GM23248 (cell line): ENCODE measurements at regions not wholly inside any gene's neighbourhood (a gene's known extent, or its start where the extent isn't known, plus 50 kb on each side); places are given as distances from the start of the nearest gene placed in this dataset.

Experiments
- DNase-seq: peaks from one replicate; pipeline ENCODE4 v3.0.0-alpha.2; 2015
- H2AFZ ChIP-seq: fragments of 200-600 bp; sonication (generic); 2 replicates; pipeline ENCODE4 v1.6.1; 2016; ENCODE audit warnings: antibody characterized with exemption
- H3F3A ChIP-seq: fragments of 200-600 bp; sonication (generic); 2 replicates; pipeline ENCODE4 v1.6.1; 2016; ENCODE audit warnings: mild to moderate bottlenecking, antibody characterized with exemption, mixed run types; ENCODE audit not compliant: insufficient read depth
- H3K27ac ChIP-seq: fragments of 200-600 bp; sonication (generic); 2 replicates; pipeline ENCODE4 v1.5.1; 2016; ENCODE audit warnings: mild to moderate bottlenecking
- H3K27me3 ChIP-seq: fragments of 200-600 bp; sonication (generic); replicated peaks from 2 replicates; pipeline ENCODE4 v1.6.1; 2016; ENCODE audit warnings: mild to moderate bottlenecking; ENCODE audit not compliant: insufficient read depth
- H3K36me3 ChIP-seq: fragments of 200-600 bp; sonication (generic); 2 replicates; pipeline ENCODE4 v1.6.1; 2016; ENCODE audit warnings: low read depth, mild to moderate bottlenecking
- H3K4me1 ChIP-seq: fragments of 200-600 bp; sonication (generic); 2 replicates; pipeline ENCODE4 v1.6.1; 2016; ENCODE audit warnings: mild to moderate bottlenecking; ENCODE audit not compliant: insufficient read depth
- H3K4me2 ChIP-seq: fragments of 200-600 bp; sonication (generic); one replicate; pipeline ENCODE4 v1.6.1; 2016; ENCODE audit warnings: mild to moderate bottlenecking; ENCODE audit not compliant: unreplicated experiment
- H3K4me3 ChIP-seq: fragments of 200-600 bp; sonication (generic); 2 replicates; pipeline ENCODE4 v1.5.1; 2016; ENCODE audit warnings: mild to moderate bottlenecking
- H3K79me2 ChIP-seq: fragments of 200-600 bp; sonication (generic); 2 replicates; pipeline ENCODE4 v1.6.1; 2016; ENCODE audit warnings: mild to moderate bottlenecking; ENCODE audit not compliant: insufficient read depth
- H3K9ac ChIP-seq: fragments of 200-600 bp; sonication (generic); 2 replicates; pipeline ENCODE4 v1.6.1; 2016; ENCODE audit warnings: mild to moderate bottlenecking
- H3K9me2 ChIP-seq: fragments of 200-600 bp; sonication (generic); 2 replicates; pipeline ENCODE4 v1.6.1; 2016; ENCODE audit warnings: mixed run types, mild to moderate bottlenecking, moderate library complexity; ENCODE audit not compliant: insufficient read depth
- H3K9me3 ChIP-seq: fragments of 200-600 bp; sonication (generic); one replicate; pipeline ENCODE4 v1.6.1; 2017; ENCODE audit warnings: low read depth
- H4K20me1 ChIP-seq: fragments of 200-600 bp; sonication (generic); 2 replicates; pipeline ENCODE4 v1.6.0; 2016; ENCODE audit not compliant: insufficient read depth
- EZH2 ChIP-seq: fragments of 200-600 bp; sonication (generic); IDR thresholded peaks from 2 replicates; pipeline ENCODE4 v1.6.1; 2018; ENCODE audit warnings: antibody characterized with exemption, mild to moderate bottlenecking; ENCODE audit not compliant: insufficient read depth, poor library complexity, severe bottlenecking
- EZH2phosphoT487 ChIP-seq: fragments of 200-600 bp; sonication (generic); IDR thresholded peaks from 2 replicates; pipeline ENCODE4 v1.6.1; 2018; ENCODE audit warnings: antibody characterized with exemption, moderate library complexity, mild to moderate bottlenecking, low read depth; ENCODE audit not compliant: insufficient read depth
- WGBS, 2 experiments: methylation state at CpG; one replicate each; pipeline ENCODE4 v1.1.6; 2015 to 2017; ENCODE audit warnings: low lambda C conversion rate in 2 of 2, low coverage in 1 of 2; ENCODE audit errors: missing lambda C conversion rate in 2 of 2; 5-methylcytosine and 5-hydroxymethylcytosine counted together
- in situ Hi-C: fragments of 300-500 bp; cut with MboI; formaldehyde crosslinking; loops from 2 replicates; pipeline ENCODE4 v1.15.0; 2020

DNA sequence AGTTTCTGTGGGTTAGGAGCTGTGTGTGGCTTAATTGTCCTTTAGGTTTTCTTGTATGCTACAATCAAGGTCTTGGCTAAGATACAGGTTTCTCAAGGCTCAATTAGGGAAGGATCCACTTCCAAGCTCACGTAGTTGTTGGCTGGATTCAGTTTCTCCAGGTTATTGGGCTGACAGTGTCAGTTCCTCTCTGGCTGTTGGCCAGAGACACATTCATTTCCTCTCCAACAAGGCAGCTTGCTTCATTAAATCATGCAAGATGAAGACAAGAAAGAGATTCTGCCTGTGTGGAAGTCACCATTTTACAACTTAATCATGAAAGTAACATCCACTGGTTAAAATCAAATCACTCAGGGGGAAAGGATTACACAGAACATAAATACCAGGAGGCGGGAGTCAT lies 275.7 kb upstream of the KIF2A start:
- Histone ChIP-seq H3K4me1 (no peaks in the 10 kb centered on the region), H3K4me2 (no peak overlapping the region)
- in situ Hi-C loops = no loop called here

GRCh38 chr5:62038024-62038423 lies 268.0 kb upstream of the KIF2A start:
- H4K20me1 ChIP-seq = no peaks in the 10 kb centered on the region

More for the DNA sequence above, 275.7 kb upstream of the KIF2A start:
- no peak overlapping the region for H2AFZ ChIP-seq
- H3K9me2 ChIP-seq = no peaks in the 10 kb centered on the region
- H3K79me2 ChIP-seq = no peaks in the 10 kb centered on the region
- H3K9me3 ChIP-seq = no peaks in the 10 kb centered on the region
- no peak overlapping the region for H3K9ac ChIP-seq
- TF ChIP-seq EZH2phosphoT487 = no peak
- TF ChIP-seq EZH2 = no peak
- no peaks in the 10 kb centered on the region for H3K27me3 ChIP-seq
- no peaks in the 10 kb centered on the region for H3K36me3 ChIP-seq
- H3K27ac ChIP-seq = no peak overlapping the region
- WGBS, 2 experiments = 17 to 28% methylated on average over 2 of the region's 2 CpGs
- H4K20me1 ChIP-seq = no peaks in the 10 kb centered on the region
- no peak for DNase-seq
- H3K4me3 ChIP-seq = no peak overlapping the region
- H3F3A ChIP-seq = no peaks in the 10 kb centered on the region

GRCh38 chr5:62041156-62041756 lies 264.8 kb upstream of the KIF2A start:
- Histone ChIP-seq H3K27ac (no peak overlapping the region), H3K4me1 (no peaks in the 10 kb centered on the region), H2AFZ (no peak overlapping the region), H4K20me1 (no peaks in the 10 kb centered on the region), H3K9ac (no peak overlapping the region), H3K9me3 (no peaks in the 10 kb centered on the region), H3K4me3 (no peak overlapping the region), H3F3A (no peaks in the 10 kb centered on the region), H3K4me2 (no peak overlapping the region), H3K79me2 (no peaks in the 10 kb centered on the region), H3K27me3 (0 out of 2 replicates have a peak, but pooled peaks cover 6% of the 10 kb centered on the region), H3K36me3 (no peaks in the 10 kb centered on the region), H3K9me2 (no peaks in the 10 kb centered on the region)
- 14 to 25% methylated on average over 5 of the region's 5 CpGs for WGBS, 2 experiments
- TF ChIP-seq EZH2phosphoT487 (no peak), EZH2 (no peak)
- in situ Hi-C loops = no loop called here
- DNase-seq = no peak

More at GRCh38 chr5:62038024-62038423, 268.0 kb upstream of the KIF2A start:
- Histone ChIP-seq H3K36me3 (no peaks in the 10 kb centered on the region), H3K4me2 (no peak overlapping the region), H3K9me3 (no peaks in the 10 kb centered on the region), H3K27me3 (0 out of 2 replicates have a peak, but pooled peaks cover 6% of the 10 kb centered on the region), H2AFZ (no peak overlapping the region), H3K4me3 (no peak overlapping the region), H3K9me2 (no peaks in the 10 kb centered on the region), H3K9ac (no peak overlapping the region), H3K79me2 (no peaks in the 10 kb centered on the region), H3K4me1 (no peaks in the 10 kb centered on the region), H3F3A (no peaks in the 10 kb centered on the region), H3K27ac (no peak overlapping the region)
- 50 to 56% methylated on average over 1 of the region's 1 CpG for WGBS, 2 experiments
- TF ChIP-seq EZH2phosphoT487 (no peak), EZH2 (no peak)
- DNase-seq = no peak
- in situ Hi-C loops = no loop called here

- no peak overlapping the region for H3K4me2 ChIP-seq
- no peaks in the 10 kb centered on the region for H3K79me2 ChIP-seq
- in situ Hi-C loops = no loop called here
- H3K27me3 ChIP-seq = 0 out of 2 replicates have a peak, but pooled peaks cover 6% of the 10 kb centered on the region
- TF ChIP-seq EZH2 (no peak), EZH2phosphoT487 (no peak)
- H3K4me1 ChIP-seq = no peaks in the 10 kb centered on the region
- no peaks in the 10 kb centered on the region for H3F3A ChIP-seq
- H3K9ac ChIP-seq = no peak overlapping the region
- H3K9me2 ChIP-seq = no peaks in the 10 kb centered on the region
- no peak overlapping the region for H3K4me3 ChIP-seq
- no peaks in the 10 kb centered on the region for H4K20me1 ChIP-seq
- no peak overlapping the region for H3K27ac ChIP-seq
- no peaks in the 10 kb centered on the region for H3K36me3 ChIP-seq
- H2AFZ ChIP-seq = no peak overlapping the region
- WGBS, 2 experiments = 8 to 9% methylated on average over 3 of the region's 3 CpGs
- no peak for DNase-seq
- H3K9me3 ChIP-seq = no peaks in the 10 kb centered on the region
These were observed 264.0 kb upstream of the KIF2A start for GRCh38 chr5:62042007-62042406.
